ENCODE measurements at regions not wholly inside any gene's neighbourhood (a gene's known extent, or its start where the extent isn't known, plus 50 kb on each side); places are given as distances from the start of the nearest gene placed in this dataset.

- Histone ChIP-seq H3K36me3 (replicated peaks in 1 of 2; ENCODE audit: control insufficient read depth in 2 of 2, insufficient read depth in 2 of 2, low read length in 2 of 2) (no peaks in the 10 kb centered on the region), H3K27ac (replicated peaks; ENCODE audit: low read length) (no peak overlapping the region)
- no CpG with 5 or more reads among the region's 1 CpG for WGBS, 2 donors (ENCODE audit: extremely low coverage in 2 of 2, insufficient read length in 2 of 2, insufficient replicate concordance in 1 of 2)
Measured at GRCh38 chr6:40925341-40925740, 113.7 kb downstream of the UNC5CL start.

GRCh38 chr6:40924839-40925238 lies 114.2 kb downstream of the UNC5CL start:
- no peak overlapping the region for H2BK120ac ChIP-seq (ENCODE audit: low read depth, low read length)
- DNase-seq (ENCODE audit: low spot score): no peak
- H3K79me1 ChIP-seq (ENCODE audit: low read depth, low read length): no peaks in the 10 kb centered on the region
- H3K23ac ChIP-seq (ENCODE audit: low read depth, low read length, poor library complexity): no peak overlapping the region
- no peak overlapping the region for H3K4ac ChIP-seq (ENCODE audit: low read length)
- no peak overlapping the region for H4K8ac ChIP-seq (ENCODE audit: low read depth, low read length)
- no peak overlapping the region for H4K91ac ChIP-seq (ENCODE audit: low read depth, low read length, poor library complexity)
- H3K4me2 ChIP-seq (ENCODE audit: insufficient read depth, low read length, poor library complexity, severe bottlenecking): no peak overlapping the region
- no peak overlapping the region for H2BK5ac ChIP-seq (ENCODE audit: low read length)
- H3K27ac ChIP-seq (replicated peaks; ENCODE audit: low read length): no peak overlapping the region
- H3K18ac ChIP-seq (ENCODE audit: low read length): no peak overlapping the region
- H2BK12ac ChIP-seq (ENCODE audit: low read length): no peak overlapping the region
- no peak overlapping the region for H2AK5ac ChIP-seq (ENCODE audit: low read depth, low read length)
- H2AFZ ChIP-seq (ENCODE audit: low read length): no peak overlapping the region
- no CpG with 5 or more reads among the region's 7 CpGs for WGBS, 2 donors (ENCODE audit: extremely low coverage in 2 of 2, insufficient read length in 2 of 2, insufficient replicate concordance in 1 of 2)
- no peaks in the 10 kb centered on the region for H3K27me3 ChIP-seq (ENCODE audit: control insufficient read depth in 3 of 3, insufficient read depth in 3 of 3, low read depth in 1 of 3, low read length in 3 of 3)
- H3K4me3 ChIP-seq (ENCODE audit: low read length in 2 of 2): no peak overlapping the region
- no peak overlapping the region for H3K14ac ChIP-seq (ENCODE audit: low read length)
- peaks cover 0 to 6% of the 10 kb centered on the region in 2 donors for H3K4me1 ChIP-seq (ENCODE audit: control insufficient read depth in 2 of 2, insufficient read depth in 1 of 2, low read depth in 1 of 2, low read length in 2 of 2)
- no peak overlapping the region for H3K9ac ChIP-seq (ENCODE audit: low read depth, low read length, poor library complexity)
- H3K36me3 ChIP-seq (replicated peaks in 1 of 2; ENCODE audit: control insufficient read depth in 2 of 2, insufficient read depth in 2 of 2, low read length in 2 of 2): no peaks in the 10 kb centered on the region
- no peak overlapping the region for H2BK15ac ChIP-seq (ENCODE audit: low read length)
- no peaks in the 10 kb centered on the region for H3K9me3 ChIP-seq (replicated peaks in 1 of 2; ENCODE audit: control insufficient read depth in 2 of 2, insufficient read depth in 1 of 2, low read depth in 1 of 2, low read length in 2 of 2)

More at GRCh38 chr6:40925341-40925740, 113.7 kb downstream of the UNC5CL start:
- no peak overlapping the region for H4K8ac ChIP-seq (ENCODE audit: low read depth, low read length)
- H3K9ac ChIP-seq (ENCODE audit: low read depth, low read length, poor library complexity): no peak overlapping the region
- no peaks in the 10 kb centered on the region for H3K79me1 ChIP-seq (ENCODE audit: low read depth, low read length)
- H3K14ac ChIP-seq (ENCODE audit: low read length): no peak overlapping the region
- H3K23ac ChIP-seq (ENCODE audit: low read depth, low read length, poor library complexity): no peak overlapping the region
- no peak overlapping the region for H3K4me2 ChIP-seq (ENCODE audit: insufficient read depth, low read length, poor library complexity, severe bottlenecking)
- H4K91ac ChIP-seq (ENCODE audit: low read depth, low read length, poor library complexity): no peak overlapping the region
- H2BK5ac ChIP-seq (ENCODE audit: low read length): no peak overlapping the region
- no peaks in the 10 kb centered on the region for H3K9me3 ChIP-seq (replicated peaks in 1 of 2; ENCODE audit: control insufficient read depth in 2 of 2, insufficient read depth in 1 of 2, low read depth in 1 of 2, low read length in 2 of 2)
- no peak overlapping the region for H2AFZ ChIP-seq (ENCODE audit: low read length)
- no peak overlapping the region for H3K18ac ChIP-seq (ENCODE audit: low read length)
- H3K27me3 ChIP-seq (ENCODE audit: control insufficient read depth in 3 of 3, insufficient read depth in 3 of 3, low read depth in 1 of 3, low read length in 3 of 3): no peaks in the 10 kb centered on the region
- H3K4me3 ChIP-seq (ENCODE audit: low read length in 2 of 2): no peak overlapping the region
- peaks cover 0 to 6% of the 10 kb centered on the region in 2 donors for H3K4me1 ChIP-seq (ENCODE audit: control insufficient read depth in 2 of 2, insufficient read depth in 1 of 2, low read depth in 1 of 2, low read length in 2 of 2)
- H2BK12ac ChIP-seq (ENCODE audit: low read length): no peak overlapping the region
- H2BK120ac ChIP-seq (ENCODE audit: low read depth, low read length): no peak overlapping the region
- H2BK15ac ChIP-seq (ENCODE audit: low read length): no peak overlapping the region
- no peak overlapping the region for H2AK5ac ChIP-seq (ENCODE audit: low read depth, low read length)
- DNase-seq (ENCODE audit: low spot score): no peak
- H3K4ac ChIP-seq (ENCODE audit: low read length): no peak overlapping the region

GRCh38 chr6:40923880-40924279 lies 115.1 kb downstream of the UNC5CL start:
- Histone ChIP-seq H2AFZ (ENCODE audit: low read length) (no peak overlapping the region), H3K14ac (ENCODE audit: low read length) (no peak overlapping the region), H2BK12ac (ENCODE audit: low read length) (no peak overlapping the region), H3K9ac (ENCODE audit: low read depth, low read length, poor library complexity) (no peak overlapping the region), H2BK120ac (ENCODE audit: low read depth, low read length) (no peak overlapping the region), H3K27me3 (ENCODE audit: control insufficient read depth in 3 of 3, insufficient read depth in 3 of 3, low read depth in 1 of 3, low read length in 3 of 3) (no peaks in the 10 kb centered on the region), H3K23ac (ENCODE audit: low read depth, low read length, poor library complexity) (no peak overlapping the region), H3K4ac (ENCODE audit: low read length) (no peak overlapping the region), H2AK5ac (ENCODE audit: low read depth, low read length) (no peak overlapping the region), H3K4me3 (ENCODE audit: low read length in 2 of 2) (no peak overlapping the region), H4K91ac (ENCODE audit: low read depth, low read length, poor library complexity) (no peak overlapping the region), H3K18ac (ENCODE audit: low read length) (no peak overlapping the region), H2BK5ac (ENCODE audit: low read length) (no peak overlapping the region), H3K79me1 (ENCODE audit: low read depth, low read length) (no peaks in the 10 kb centered on the region), H3K36me3 (replicated peaks in 1 of 2; ENCODE audit: control insufficient read depth in 2 of 2, insufficient read depth in 2 of 2, low read length in 2 of 2) (no peaks in the 10 kb centered on the region), H3K4me2 (ENCODE audit: insufficient read depth, low read length, poor library complexity, severe bottlenecking) (no peak overlapping the region), H2BK15ac (ENCODE audit: low read length) (no peak overlapping the region), H3K27ac (replicated peaks; ENCODE audit: low read length) (no peak overlapping the region), H4K8ac (ENCODE audit: low read depth, low read length) (no peak overlapping the region), H3K4me1 (ENCODE audit: control insufficient read depth in 2 of 2, insufficient read depth in 1 of 2, low read depth in 1 of 2, low read length in 2 of 2) (peaks cover 0 to 6% of the 10 kb centered on the region in 2 donors), H3K9me3 (replicated peaks in 1 of 2; ENCODE audit: control insufficient read depth in 2 of 2, insufficient read depth in 1 of 2, low read depth in 1 of 2, low read length in 2 of 2) (no peaks in the 10 kb centered on the region)
- no CpG with 5 or more reads among the region's 2 CpGs for WGBS, 2 donors (ENCODE audit: extremely low coverage in 2 of 2, insufficient read length in 2 of 2, insufficient replicate concordance in 1 of 2)
- DNase-seq (ENCODE audit: low spot score): no peak

GRCh38 chr6:40923326-40923725 lies 115.7 kb downstream of the UNC5CL start:
- H3K4me1 ChIP-seq (ENCODE audit: control insufficient read depth in 2 of 2, insufficient read depth in 1 of 2, low read depth in 1 of 2, low read length in 2 of 2): peaks cover 0 to 6% of the 10 kb centered on the region in 2 donors
- H3K18ac ChIP-seq (ENCODE audit: low read length): no peak overlapping the region
- H2AK5ac ChIP-seq (ENCODE audit: low read depth, low read length): no peak overlapping the region
- no peaks in the 10 kb centered on the region for H3K9me3 ChIP-seq (replicated peaks in 1 of 2; ENCODE audit: control insufficient read depth in 2 of 2, insufficient read depth in 1 of 2, low read depth in 1 of 2, low read length in 2 of 2)
- H3K4me3 ChIP-seq (ENCODE audit: low read length in 2 of 2): no peak overlapping the region
- peak overlapping the region; percentile 1 for H3K14ac ChIP-seq (ENCODE audit: low read length)
- no peak overlapping the region for H2BK12ac ChIP-seq (ENCODE audit: low read length)
- no peak overlapping the region for H4K8ac ChIP-seq (ENCODE audit: low read depth, low read length)
- H3K4ac ChIP-seq (ENCODE audit: low read length): no peak overlapping the region
- WGBS, 2 donors (ENCODE audit: extremely low coverage in 2 of 2, insufficient read length in 2 of 2, insufficient replicate concordance in 1 of 2): no CpG with 5 or more reads among the region's 4 CpGs
- H2AFZ ChIP-seq (ENCODE audit: low read length): no peak overlapping the region
- H2BK120ac ChIP-seq (ENCODE audit: low read depth, low read length): no peak overlapping the region
- H2BK15ac ChIP-seq (ENCODE audit: low read length): no peak overlapping the region
- no peaks in the 10 kb centered on the region for H3K79me1 ChIP-seq (ENCODE audit: low read depth, low read length)
- H3K23ac ChIP-seq (ENCODE audit: low read depth, low read length, poor library complexity): no peak overlapping the region
- DNase-seq (ENCODE audit: low spot score): no peak
- H4K91ac ChIP-seq (ENCODE audit: low read depth, low read length, poor library complexity): no peak overlapping the region
- no peaks in the 10 kb centered on the region for H3K27me3 ChIP-seq (ENCODE audit: control insufficient read depth in 3 of 3, insufficient read depth in 3 of 3, low read depth in 1 of 3, low read length in 3 of 3)
- no peak overlapping the region for H3K9ac ChIP-seq (ENCODE audit: low read depth, low read length, poor library complexity)
- no peaks in the 10 kb centered on the region for H3K36me3 ChIP-seq (replicated peaks in 1 of 2; ENCODE audit: control insufficient read depth in 2 of 2, insufficient read depth in 2 of 2, low read length in 2 of 2)
- H2BK5ac ChIP-seq (ENCODE audit: low read length): no peak overlapping the region
- H3K4me2 ChIP-seq (ENCODE audit: insufficient read depth, low read length, poor library complexity, severe bottlenecking): no peak overlapping the region
- no peak overlapping the region for H3K27ac ChIP-seq (replicated peaks; ENCODE audit: low read length)
